Panc1 (cell line): ENCODE measurements at regions not wholly inside any gene's neighbourhood (a gene's known extent, or its start where the extent isn't known, plus 50 kb on each side); places are given as distances from the start of the nearest gene placed in this dataset.

Experiments used
- ATAC-seq: fragments of 200-7000 bp; cut with Tn5 transposase; 2 replicates; pipeline ENCODE4 v1.9.1; 2020; ENCODE audit warnings: mild to moderate bottlenecking, moderate library complexity
- BruUV-seq: library from RNA; stranded (reverse); fragments of 400-500 nt; replicated peaks from 2 replicates; lab custom pipeline; 2021; lab: Mats Ljungman, UMichigan
- CTCF ChIA-PET: fragments of 300-600 bp; sonication (Branson Sonifier 250); formaldehyde crosslinking; loops from one replicate; lab custom pipeline; 2022; ENCODE audit warnings: antibody characterized with exemption; lab: Charles Lee
- POLR2A ChIA-PET: fragments of 300-600 bp; sonication (Branson Sonifier 250); formaldehyde crosslinking; loops from one replicate; lab custom pipeline; 2022; ENCODE audit warnings: antibody characterized with exemption; lab: Charles Lee
- DNase-seq: peaks from one replicate; pipeline ENCODE4 v3.0.0-alpha.2; 2010; ENCODE audit warnings: low read depth, low spot score
- H3K27ac ChIP-seq: 2 replicates; pipeline ENCODE4 v1.5.1; 2011; ENCODE audit warnings: mild to moderate bottlenecking, low read length, inconsistent platforms
- H3K27me3 ChIP-seq: fragments of 200-500 bp; sonication (Bioruptor generic); 2 replicates; pipeline ENCODE4 v1.6.0; 2014; ENCODE audit warnings: low read length, inconsistent platforms; ENCODE audit not compliant: control insufficient read depth, insufficient read depth
- H3K36me3 ChIP-seq: fragments of 200-500 bp; sonication (Bioruptor generic); 2 replicates; pipeline ENCODE4 v1.5.1; 2014; ENCODE audit warnings: inconsistent platforms, mild to moderate bottlenecking, low read length, moderate library complexity; ENCODE audit not compliant: control insufficient read depth, insufficient read depth
- H3K4me1 ChIP-seq: 2 replicates; pipeline ENCODE4 v1.5.1; 2011; ENCODE audit warnings: inconsistent platforms, mild to moderate bottlenecking, low read length, moderate library complexity; ENCODE audit not compliant: control insufficient read depth, insufficient read depth
- H3K4me3 ChIP-seq, 2 experiments: 2 replicates each; pipeline ENCODE4 v1.5.1; 2011 to 2012; ENCODE audit warnings: low read depth in 2 of 2, low read length in 2 of 2, mild to moderate bottlenecking in 2 of 2, inconsistent platforms in 1 of 2, moderate library complexity in 1 of 2
- H3K9me3 ChIP-seq: fragments of 200-500 bp; sonication (Bioruptor generic); 2 replicates; pipeline ENCODE4 v1.5.1; 2014; ENCODE audit warnings: low read depth, mild to moderate bottlenecking, inconsistent platforms, low read length, moderate library complexity; ENCODE audit not compliant: control insufficient read depth, insufficient read depth
- POLR2AphosphoS5 ChIP-seq: IDR thresholded peaks from 2 replicates; pipeline ENCODE4 v1.6.1; 2012; ENCODE audit warnings: mild to moderate bottlenecking, low read depth, low read length, moderate library complexity
- SIN3A ChIP-seq: IDR thresholded peaks from 2 replicates; pipeline ENCODE4 v1.6.1; 2012; ENCODE audit warnings: low read depth, mild to moderate bottlenecking, low read length, moderate library complexity, borderline replicate concordance; ENCODE audit not compliant: insufficient read depth
- TCF7L2 ChIP-seq: IDR thresholded peaks from 2 replicates; pipeline ENCODE4 v1.6.1; 2011; ENCODE audit warnings: mild to moderate bottlenecking, low read depth, low read length, inconsistent platforms
- in situ Hi-C: cut with HindIII; loops from 2 replicates; pipeline ENCODE4 v1.10.0; 2016; ENCODE audit warnings: low sequenced_read_pairs, low pct_unique_long_range_greater_than_20kb
- intact Hi-C: fragments of 100-400 bp; cut with micrococcal nuclease; formaldehyde crosslinking; loops from one replicate; pipeline ENCODE4 v1.10.0; 2022; ENCODE audit not compliant: unreplicated experiment
- TF ChIP-seq, protein P1 (sequence below), 2 experiments: IDR thresholded peaks; 2 replicates each; pipeline ENCODE4 v1.6.1; 2011 to 2012; ENCODE audit warnings: low read depth in 2 of 2, control low read depth in 1 of 2, low read length in 1 of 2, mild to moderate bottlenecking in 1 of 2, moderate library complexity in 1 of 2; ENCODE audit not compliant: insufficient read depth in 1 of 2
- TF ChIP-seq, protein P2 (sequence below): fragments of 450-650 bp; IDR thresholded peaks from 2 replicates; pipeline ENCODE4 v1.5.1; 2017; ENCODE audit warnings: mild to moderate bottlenecking

DNA sequence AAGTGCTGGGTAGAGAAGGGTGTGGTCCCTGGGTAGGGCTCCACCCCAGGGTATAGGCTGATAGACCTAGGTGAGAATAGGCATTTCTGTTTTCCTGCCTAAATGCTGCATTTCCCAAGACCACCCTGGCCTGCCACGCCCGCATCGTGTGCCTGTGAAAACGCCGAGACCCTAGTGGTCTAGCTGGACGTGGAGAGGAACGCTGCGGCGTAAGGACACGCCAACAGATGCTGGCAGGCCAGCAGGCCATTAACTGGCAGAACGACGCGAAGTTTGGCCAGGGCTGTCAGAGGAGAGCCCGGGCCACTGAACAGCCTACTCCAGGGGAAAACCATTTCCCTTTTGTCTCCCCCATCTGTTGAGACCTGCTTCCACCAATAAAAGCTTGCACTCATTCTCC lies 373.2 kb upstream of the FIGN start:
- in situ Hi-C loops = no loop called here
- Histone ChIP-seq H3K9me3 (no peaks in the 10 kb centered on the region), H3K27ac (no peak overlapping the region), H3K4me3 (no peak overlapping the region), H3K27me3 (no peaks in the 10 kb centered on the region), H3K36me3 (no peaks in the 10 kb centered on the region; the same call in 1 of the 2 replicates), H3K4me1 (no peaks in the 10 kb centered on the region)
- ATAC-seq (no peak), DNase-seq (no peak)
- CTCF ChIA-PET = no interaction called here
- intact Hi-C loops = no loop called here
- no TSS peak for BruUV-seq
- no peak for TF ChIP-seq TCF7L2
- POLR2A ChIA-PET = no interaction called here

DNA sequence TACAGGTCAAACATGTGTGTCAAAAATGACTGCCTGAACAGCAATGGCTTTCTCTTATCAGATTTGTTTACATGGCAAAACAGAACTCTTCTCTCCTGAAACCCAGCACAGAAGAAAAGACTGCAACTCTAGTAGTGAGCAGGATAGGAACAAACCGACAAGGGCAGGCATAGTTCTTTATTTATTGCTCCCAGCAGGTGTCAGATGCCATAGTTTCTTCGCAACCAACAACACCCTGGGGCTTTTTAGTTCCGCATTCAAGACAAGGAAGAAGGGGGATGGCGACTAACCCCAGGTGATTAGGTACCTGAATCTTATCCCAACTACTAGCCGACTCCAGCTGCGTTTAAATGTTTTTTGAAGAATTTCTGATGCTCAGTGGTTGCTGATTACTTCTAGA lies 367.5 kb upstream of the FIGN start:
- Histone ChIP-seq H3K36me3 (no peaks in the 10 kb centered on the region), H3K27ac (no peak overlapping the region), H3K27me3 (no peaks in the 10 kb centered on the region), H3K4me3 (no peak overlapping the region), H3K9me3 (no peaks in the 10 kb centered on the region), H3K4me1 (no peaks in the 10 kb centered on the region)
- intact Hi-C loops = no loop called here
- ChIA-PET CTCF (no interaction called here), POLR2A (no interaction called here)
- no peak for ATAC-seq
- DNase-seq = no peak
- no TSS peak for BruUV-seq
- in situ Hi-C loops = no loop called here
- TF ChIP-seq POLR2AphosphoS5 (no peak), TCF7L2 (no peak), SIN3A (no peak)
- TF ChIP-seq, protein P1, sequence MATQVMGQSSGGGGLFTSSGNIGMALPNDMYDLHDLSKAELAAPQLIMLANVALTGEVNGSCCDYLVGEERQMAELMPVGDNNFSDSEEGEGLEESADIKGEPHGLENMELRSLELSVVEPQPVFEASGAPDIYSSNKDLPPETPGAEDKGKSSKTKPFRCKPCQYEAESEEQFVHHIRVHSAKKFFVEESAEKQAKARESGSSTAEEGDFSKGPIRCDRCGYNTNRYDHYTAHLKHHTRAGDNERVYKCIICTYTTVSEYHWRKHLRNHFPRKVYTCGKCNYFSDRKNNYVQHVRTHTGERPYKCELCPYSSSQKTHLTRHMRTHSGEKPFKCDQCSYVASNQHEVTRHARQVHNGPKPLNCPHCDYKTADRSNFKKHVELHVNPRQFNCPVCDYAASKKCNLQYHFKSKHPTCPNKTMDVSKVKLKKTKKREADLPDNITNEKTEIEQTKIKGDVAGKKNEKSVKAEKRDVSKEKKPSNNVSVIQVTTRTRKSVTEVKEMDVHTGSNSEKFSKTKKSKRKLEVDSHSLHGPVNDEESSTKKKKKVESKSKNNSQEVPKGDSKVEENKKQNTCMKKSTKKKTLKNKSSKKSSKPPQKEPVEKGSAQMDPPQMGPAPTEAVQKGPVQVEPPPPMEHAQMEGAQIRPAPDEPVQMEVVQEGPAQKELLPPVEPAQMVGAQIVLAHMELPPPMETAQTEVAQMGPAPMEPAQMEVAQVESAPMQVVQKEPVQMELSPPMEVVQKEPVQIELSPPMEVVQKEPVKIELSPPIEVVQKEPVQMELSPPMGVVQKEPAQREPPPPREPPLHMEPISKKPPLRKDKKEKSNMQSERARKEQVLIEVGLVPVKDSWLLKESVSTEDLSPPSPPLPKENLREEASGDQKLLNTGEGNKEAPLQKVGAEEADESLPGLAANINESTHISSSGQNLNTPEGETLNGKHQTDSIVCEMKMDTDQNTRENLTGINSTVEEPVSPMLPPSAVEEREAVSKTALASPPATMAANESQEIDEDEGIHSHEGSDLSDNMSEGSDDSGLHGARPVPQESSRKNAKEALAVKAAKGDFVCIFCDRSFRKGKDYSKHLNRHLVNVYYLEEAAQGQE (IDR thresholded peaks at IDR 0.05; ENCODE audit: insufficient read depth in 1 of 2, low read depth in 2 of 2, low read length in 1 of 2) = no peak
- TF ChIP-seq, protein P2, sequence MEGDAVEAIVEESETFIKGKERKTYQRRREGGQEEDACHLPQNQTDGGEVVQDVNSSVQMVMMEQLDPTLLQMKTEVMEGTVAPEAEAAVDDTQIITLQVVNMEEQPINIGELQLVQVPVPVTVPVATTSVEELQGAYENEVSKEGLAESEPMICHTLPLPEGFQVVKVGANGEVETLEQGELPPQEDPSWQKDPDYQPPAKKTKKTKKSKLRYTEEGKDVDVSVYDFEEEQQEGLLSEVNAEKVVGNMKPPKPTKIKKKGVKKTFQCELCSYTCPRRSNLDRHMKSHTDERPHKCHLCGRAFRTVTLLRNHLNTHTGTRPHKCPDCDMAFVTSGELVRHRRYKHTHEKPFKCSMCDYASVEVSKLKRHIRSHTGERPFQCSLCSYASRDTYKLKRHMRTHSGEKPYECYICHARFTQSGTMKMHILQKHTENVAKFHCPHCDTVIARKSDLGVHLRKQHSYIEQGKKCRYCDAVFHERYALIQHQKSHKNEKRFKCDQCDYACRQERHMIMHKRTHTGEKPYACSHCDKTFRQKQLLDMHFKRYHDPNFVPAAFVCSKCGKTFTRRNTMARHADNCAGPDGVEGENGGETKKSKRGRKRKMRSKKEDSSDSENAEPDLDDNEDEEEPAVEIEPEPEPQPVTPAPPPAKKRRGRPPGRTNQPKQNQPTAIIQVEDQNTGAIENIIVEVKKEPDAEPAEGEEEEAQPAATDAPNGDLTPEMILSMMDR = no peak

DNA sequence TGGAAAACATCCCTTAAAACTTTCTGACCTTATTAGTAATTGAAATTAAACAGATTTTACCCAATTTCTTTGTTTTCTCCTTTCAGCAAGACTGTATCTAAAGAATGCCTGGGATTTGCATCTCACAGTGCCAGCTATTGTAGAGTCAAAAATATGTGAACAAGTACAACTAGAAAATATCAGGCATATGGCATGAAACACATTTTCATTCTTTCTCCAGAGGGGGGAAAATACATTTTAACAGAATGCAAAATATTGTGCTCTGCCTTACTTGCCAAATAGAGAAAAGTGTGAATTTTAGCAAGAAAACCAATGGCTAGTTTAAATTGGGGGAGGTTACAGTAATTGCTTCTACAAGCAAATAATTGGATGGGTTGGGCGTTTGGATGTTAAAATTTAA lies 366.6 kb upstream of the FIGN start:
- in situ Hi-C loops (no loop called here), intact Hi-C loops (no loop called here)
- ChIA-PET POLR2A (no interaction called here), CTCF (no interaction called here)
- no peaks in the 10 kb centered on the region for H3K9me3 ChIP-seq
- no peak overlapping the region for H3K27ac ChIP-seq
- no peak overlapping the region for H3K4me3 ChIP-seq
- H3K4me1 ChIP-seq = no peaks in the 10 kb centered on the region
- H3K27me3 ChIP-seq = no peaks in the 10 kb centered on the region
- TF ChIP-seq SIN3A = no peak
- TF ChIP-seq, protein P2 = no peak
- TF ChIP-seq POLR2AphosphoS5 = no peak
- TF ChIP-seq, protein P1 (IDR thresholded peaks at IDR 0.05; ENCODE audit: insufficient read depth in 1 of 2, low read depth in 2 of 2, low read length in 1 of 2) = no peak
- TF ChIP-seq TCF7L2 = no peak
- no peaks in the 10 kb centered on the region for H3K36me3 ChIP-seq
- no peak for ATAC-seq
- no TSS peak for BruUV-seq
- no peak for DNase-seq
